Osteocyte (in vitro differentiated cells): ENCODE measurements at regions not wholly inside any gene's neighbourhood (a gene's known extent, or its start where the extent isn't known, plus 50 kb on each side); places are given as distances from the start of the nearest gene placed in this dataset.

Experiments
- DNase-seq: peaks from one replicate; pipeline ENCODE4 v3.0.0; 2021; ENCODE audit warnings: mixed read lengths; ENCODE audit not compliant: unreplicated experiment; ENCODE audit errors: extremely low spot score
- H3K27ac Mint-ChIP-seq: one replicate; pipeline ENCODE4 v1.8.0; 2021; ENCODE audit warnings: mild to moderate bottlenecking, mixed read lengths; ENCODE audit not compliant: unreplicated experiment
- H3K27me3 Mint-ChIP-seq: one replicate; pipeline ENCODE4 v1.8.0; 2021; ENCODE audit warnings: mixed read lengths; ENCODE audit not compliant: unreplicated experiment
- H3K36me3 Mint-ChIP-seq: one replicate; pipeline ENCODE4 v1.8.0; 2021; ENCODE audit warnings: mixed read lengths; ENCODE audit not compliant: unreplicated experiment
- H3K4me1 Mint-ChIP-seq: one replicate; pipeline ENCODE4 v1.8.0; 2021; ENCODE audit warnings: mixed read lengths; ENCODE audit not compliant: unreplicated experiment
- H3K4me3 Mint-ChIP-seq: one replicate; pipeline ENCODE4 v1.8.0; 2021; ENCODE audit warnings: mild to moderate bottlenecking, moderate library complexity, mixed read lengths; ENCODE audit not compliant: unreplicated experiment
- H3K9me3 Mint-ChIP-seq: one replicate; pipeline ENCODE4 v1.8.0; 2021; ENCODE audit warnings: mixed read lengths; ENCODE audit not compliant: unreplicated experiment
- TF ChIP-seq, protein P1 (sequence below): fragments of 200-600 bp; sonication (generic); IDR thresholded peaks from 2 replicates; pipeline ENCODE4 v1.5.0; 2021; ENCODE audit warnings: antibody characterized with exemption, mild to moderate bottlenecking, moderate library complexity

DNA sequence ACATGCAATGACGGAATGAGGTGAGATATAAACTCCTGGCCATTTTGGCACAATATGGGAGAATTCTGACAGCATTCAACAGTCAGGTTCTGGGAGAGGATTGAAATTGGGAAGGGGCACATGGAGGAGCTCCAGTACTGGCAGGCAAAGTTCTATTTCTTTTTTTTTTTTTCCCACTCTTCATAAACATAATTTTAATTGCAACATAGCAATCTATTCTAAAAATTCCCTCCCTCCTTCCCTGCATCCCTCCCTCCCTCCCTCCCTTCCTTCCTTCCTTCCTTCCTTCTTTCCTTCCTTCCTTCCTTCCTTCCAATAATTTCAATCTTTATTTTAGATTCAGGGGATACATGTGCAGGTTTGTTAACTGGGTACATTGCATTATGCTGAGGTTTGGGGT is 93.2 kb downstream of the PTCSC3 start:
- Mint-ChIP-seq H3K9me3 (no peaks in the 10 kb centered on the region), H3K27ac (no peak overlapping the region), H3K4me3 (no peak overlapping the region), H3K4me1 (peaks cover 19% of the 10 kb centered on the region), H3K36me3 (no peaks in the 10 kb centered on the region), H3K27me3 (peaks cover 15% of the 10 kb centered on the region)
- DNase-seq, result no peak
- TF ChIP-seq, protein P1, sequence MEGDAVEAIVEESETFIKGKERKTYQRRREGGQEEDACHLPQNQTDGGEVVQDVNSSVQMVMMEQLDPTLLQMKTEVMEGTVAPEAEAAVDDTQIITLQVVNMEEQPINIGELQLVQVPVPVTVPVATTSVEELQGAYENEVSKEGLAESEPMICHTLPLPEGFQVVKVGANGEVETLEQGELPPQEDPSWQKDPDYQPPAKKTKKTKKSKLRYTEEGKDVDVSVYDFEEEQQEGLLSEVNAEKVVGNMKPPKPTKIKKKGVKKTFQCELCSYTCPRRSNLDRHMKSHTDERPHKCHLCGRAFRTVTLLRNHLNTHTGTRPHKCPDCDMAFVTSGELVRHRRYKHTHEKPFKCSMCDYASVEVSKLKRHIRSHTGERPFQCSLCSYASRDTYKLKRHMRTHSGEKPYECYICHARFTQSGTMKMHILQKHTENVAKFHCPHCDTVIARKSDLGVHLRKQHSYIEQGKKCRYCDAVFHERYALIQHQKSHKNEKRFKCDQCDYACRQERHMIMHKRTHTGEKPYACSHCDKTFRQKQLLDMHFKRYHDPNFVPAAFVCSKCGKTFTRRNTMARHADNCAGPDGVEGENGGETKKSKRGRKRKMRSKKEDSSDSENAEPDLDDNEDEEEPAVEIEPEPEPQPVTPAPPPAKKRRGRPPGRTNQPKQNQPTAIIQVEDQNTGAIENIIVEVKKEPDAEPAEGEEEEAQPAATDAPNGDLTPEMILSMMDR, result no peak

DNA sequence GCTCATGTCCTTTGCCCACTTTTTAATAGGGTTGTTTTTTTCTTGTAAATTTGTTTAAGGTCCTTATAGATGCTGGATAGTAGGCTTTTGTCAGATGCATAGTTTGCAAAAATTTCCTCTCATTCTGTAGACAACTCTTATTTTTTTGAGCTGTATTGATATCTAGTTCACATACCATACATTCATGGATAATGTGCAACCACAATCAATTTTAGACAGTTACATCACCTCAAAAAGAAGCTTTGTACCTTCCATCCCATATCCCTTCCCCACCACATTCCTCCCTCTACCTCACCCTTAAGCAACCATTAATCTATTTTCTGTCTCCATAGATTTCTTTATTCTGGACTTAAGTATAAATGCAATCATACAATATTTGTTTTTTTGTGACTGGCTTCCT is 98.4 kb downstream of the PTCSC3 start:
- no peaks in the 10 kb centered on the region for H3K36me3 Mint-ChIP-seq
- no peak overlapping the region for H3K27ac Mint-ChIP-seq
- DNase-seq, result no peak
- H3K4me3 Mint-ChIP-seq, result no peak overlapping the region
- no peaks in the 10 kb centered on the region for H3K9me3 Mint-ChIP-seq
- TF ChIP-seq, protein P1, result no peak
- H3K27me3 Mint-ChIP-seq, result peaks cover 36% of the 10 kb centered on the region
- no peaks in the 10 kb centered on the region for H3K4me1 Mint-ChIP-seq

DNA sequence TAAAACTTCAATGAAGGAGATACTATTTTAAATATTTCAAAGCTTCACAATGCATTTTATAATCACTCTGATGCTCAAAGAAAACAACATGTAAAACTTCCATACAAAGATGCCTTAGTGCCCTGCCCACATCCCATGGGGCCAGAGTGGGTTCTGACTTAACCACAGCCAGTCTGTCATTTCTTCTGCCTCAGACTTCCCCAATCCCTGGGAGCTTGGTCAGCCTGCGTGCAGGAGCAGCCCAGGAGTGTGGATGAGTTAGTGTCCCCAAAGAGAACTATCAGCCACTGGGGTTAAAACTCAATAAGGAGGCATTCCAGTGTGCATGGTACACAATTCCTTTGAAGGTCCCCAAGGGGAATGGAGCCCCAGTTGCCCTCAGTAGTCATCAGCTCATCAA is 100.3 kb downstream of the PTCSC3 start:
- H3K4me3 Mint-ChIP-seq, result no peak overlapping the region
- no peak for DNase-seq
- TF ChIP-seq, protein P1, result no peak
- peaks cover 32% of the 10 kb centered on the region for H3K27me3 Mint-ChIP-seq
- H3K27ac Mint-ChIP-seq, result no peak overlapping the region
- no peaks in the 10 kb centered on the region for H3K9me3 Mint-ChIP-seq
- H3K4me1 Mint-ChIP-seq, result no peaks in the 10 kb centered on the region
- no peaks in the 10 kb centered on the region for H3K36me3 Mint-ChIP-seq

DNA sequence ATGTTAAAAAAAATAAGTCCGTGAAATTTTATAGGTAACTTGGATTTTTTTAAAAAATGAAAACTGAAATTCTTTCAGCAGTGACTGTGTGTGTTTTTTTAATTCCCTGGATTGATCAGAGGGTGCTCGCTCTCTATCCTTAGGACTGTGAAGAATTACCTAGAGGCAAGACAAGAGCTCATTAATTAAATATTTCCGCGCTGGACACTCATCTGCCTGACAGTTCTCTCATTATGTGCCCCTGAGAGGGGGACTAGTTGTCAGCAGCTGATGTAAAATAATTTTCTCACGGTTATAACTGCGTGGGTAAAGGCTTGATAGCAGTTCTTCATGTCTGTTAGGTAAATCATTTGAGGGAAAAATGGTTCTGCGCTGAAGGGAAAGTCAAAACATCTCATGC is 101.3 kb downstream of the PTCSC3 start:
- DNase-seq, result no peak
- Mint-ChIP-seq H3K4me1 (peaks cover 3% of the 10 kb centered on the region), H3K27ac (no peak overlapping the region), H3K36me3 (no peaks in the 10 kb centered on the region), H3K9me3 (no peaks in the 10 kb centered on the region), H3K27me3 (peaks cover 30% of the 10 kb centered on the region), H3K4me3 (no peak overlapping the region)
- TF ChIP-seq, protein P1, result no peak

DNA sequence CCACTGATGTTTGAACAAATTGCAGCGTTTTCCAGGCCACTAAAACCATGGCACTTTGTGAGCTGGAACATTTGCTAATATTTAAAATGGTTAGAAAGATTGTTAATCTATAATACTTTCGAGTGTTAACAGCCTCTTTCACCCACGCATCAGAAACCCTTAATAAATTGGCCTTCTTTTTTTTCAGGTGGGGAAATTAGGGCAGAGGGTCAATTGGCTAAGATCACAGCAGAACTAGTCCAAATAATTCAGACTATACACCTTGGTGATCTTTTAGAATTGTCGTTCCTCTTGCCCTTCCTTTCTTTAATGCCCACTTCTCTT is 105.8 kb downstream of the PTCSC3 start:
- Mint-ChIP-seq H3K27ac (no peak overlapping the region), H3K4me3 (no peak overlapping the region), H3K36me3 (no peaks in the 10 kb centered on the region), H3K9me3 (no peaks in the 10 kb centered on the region), H3K27me3 (peaks cover 12% of the 10 kb centered on the region), H3K4me1 (peaks cover 15% of the 10 kb centered on the region)
- TF ChIP-seq, protein P1, result no peak
- DNase-seq, result no peak
